HL-60 (cell line): ENCODE measurements at regions not wholly inside any gene's neighbourhood (a gene's known extent, or its start where the extent isn't known, plus 50 kb on each side); places are given as distances from the start of the nearest gene placed in this dataset.

Experiments used
- CTCF ChIP-seq: IDR thresholded peaks from one replicate; pipeline ENCODE4 v1.5.1; 2011; ENCODE audit warnings: low read length, control low read depth, inconsistent platforms; ENCODE audit not compliant: insufficient read depth
- GABPA ChIP-seq: IDR thresholded peaks from 2 replicates; pipeline ENCODE4 v1.6.1; 2012; ENCODE audit warnings: low read depth
- REST ChIP-seq: IDR thresholded peaks from 2 replicates; pipeline ENCODE4 v1.6.1; 2012; ENCODE audit warnings: low read depth; ENCODE audit not compliant: insufficient replicate concordance

GRCh38 chr13:86689911-86690310, 890.7 kb upstream of the SLITRK6 start:
- TF ChIP-seq CTCF (no peak), GABPA (no peak), REST (no peak)
